ENCODE measurements at regions not wholly inside any gene's neighbourhood (a gene's known extent, or its start where the extent isn't known, plus 50 kb on each side); places are given as distances from the start of the nearest gene placed in this dataset.

DNA sequence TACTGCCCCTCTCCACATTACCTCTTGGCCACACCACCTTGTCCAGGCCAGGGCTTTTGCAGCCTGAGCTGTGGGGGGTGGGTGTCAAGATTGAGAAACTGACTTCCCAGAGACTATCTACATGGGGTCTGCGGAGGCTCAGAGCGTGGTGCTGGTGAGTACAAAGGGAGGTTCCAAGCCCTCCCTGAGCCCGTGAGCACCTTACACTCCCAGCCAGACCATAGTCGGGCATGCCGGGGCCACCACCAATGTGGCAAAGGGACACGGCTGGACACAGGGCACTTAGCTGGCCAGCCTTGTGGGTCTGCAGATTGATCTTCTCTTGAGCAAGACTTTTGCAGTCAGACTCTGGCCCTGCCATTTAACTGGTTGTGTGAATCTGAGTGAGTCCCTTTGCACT lies 74.1 kb upstream of the GATA2 start:
- H3K9me3 ChIP-seq (ENCODE audit: insufficient read depth, low read length, severe bottlenecking) = no peaks in the 10 kb centered on the region
- no peak overlapping the region for H2AFZ ChIP-seq (ENCODE audit: low read depth, low read length)
- H3K9ac ChIP-seq (ENCODE audit: low read depth, low read length) = no peak overlapping the region
- no peak for ATAC-seq (ENCODE audit: insufficient read depth, low read depth)
- no peaks in the 10 kb centered on the region for H3K36me3 ChIP-seq (ENCODE audit: insufficient read depth, low read length)
- no peaks in the 10 kb centered on the region for H3K79me2 ChIP-seq (ENCODE audit: insufficient read depth, low read length)
- no peak overlapping the region for H3K4me3 ChIP-seq (ENCODE audit: low read depth in 1 of 2, low read length in 2 of 2)
- H4K20me1 ChIP-seq (ENCODE audit: insufficient read depth, low read length) = no peaks in the 10 kb centered on the region
- no peaks in the 10 kb centered on the region for H3K4me1 ChIP-seq (ENCODE audit: insufficient read depth, low read length)
- no peak overlapping the region for H3K27ac ChIP-seq (ENCODE audit: low read length)
- H3K4me2 ChIP-seq (ENCODE audit: insufficient read depth, low read length) = no peak overlapping the region
- no peak for DNase-seq
- TF ChIP-seq EZH2 (IDR thresholded peaks at IDR 0.05; ENCODE audit: borderline replicate concordance, low read depth, low read length, severe bottlenecking) (no peak), CTCF (IDR thresholded peaks at IDR 0.05; ENCODE audit: borderline replicate concordance, extremely low read depth, low read length, poor library complexity, severe bottlenecking) (no peak)
- peaks cover 9% of the 10 kb centered on the region for H3K27me3 ChIP-seq (ENCODE audit: insufficient read depth, low read length, poor library complexity)

GRCh38 chr3:128563439-128563838 lies 70.4 kb upstream of the GATA2 start:
- Histone ChIP-seq H3K4me2 (ENCODE audit: insufficient read depth, low read length) (no peak overlapping the region), H3K9me3 (ENCODE audit: insufficient read depth, low read length, severe bottlenecking) (no peaks in the 10 kb centered on the region), H3K36me3 (ENCODE audit: insufficient read depth, low read length) (no peaks in the 10 kb centered on the region), H3K9ac (ENCODE audit: low read depth, low read length) (no peak overlapping the region), H2AFZ (ENCODE audit: low read depth, low read length) (no peak overlapping the region), H3K4me1 (ENCODE audit: insufficient read depth, low read length) (no peaks in the 10 kb centered on the region), H3K27me3 (ENCODE audit: insufficient read depth, low read length, poor library complexity) (peaks cover 5% of the 10 kb centered on the region), H3K4me3 (ENCODE audit: low read depth in 1 of 2, low read length in 2 of 2) (no peak overlapping the region), H3K79me2 (ENCODE audit: insufficient read depth, low read length) (no peaks in the 10 kb centered on the region), H3K27ac (ENCODE audit: low read length) (no peak overlapping the region), H4K20me1 (ENCODE audit: insufficient read depth, low read length) (no peaks in the 10 kb centered on the region)
- TF ChIP-seq EZH2 (IDR thresholded peaks at IDR 0.05; ENCODE audit: borderline replicate concordance, low read depth, low read length, severe bottlenecking) = no peak
- no peak for TF ChIP-seq CTCF (IDR thresholded peaks at IDR 0.05; ENCODE audit: borderline replicate concordance, extremely low read depth, low read length, poor library complexity, severe bottlenecking)
- DNase-seq (no peak), ATAC-seq (ENCODE audit: insufficient read depth, low read depth) (no peak)

GRCh38 chr3:128561504-128561903 lies 68.5 kb upstream of the GATA2 start:
- Histone ChIP-seq H3K4me2 (ENCODE audit: insufficient read depth, low read length) (no peak overlapping the region), H3K9me3 (ENCODE audit: insufficient read depth, low read length, severe bottlenecking) (no peaks in the 10 kb centered on the region), H3K27me3 (ENCODE audit: insufficient read depth, low read length, poor library complexity) (peaks cover 5% of the 10 kb centered on the region), H3K9ac (ENCODE audit: low read depth, low read length) (no peak overlapping the region), H4K20me1 (ENCODE audit: insufficient read depth, low read length) (0 out of 2 replicates have a peak, but pooled peaks cover under 1% of the 10 kb centered on the region), H3K4me1 (ENCODE audit: insufficient read depth, low read length) (no peaks in the 10 kb centered on the region), H2AFZ (ENCODE audit: low read depth, low read length) (no peak overlapping the region), H3K27ac (ENCODE audit: low read length) (no peak overlapping the region), H3K79me2 (ENCODE audit: insufficient read depth, low read length) (no peaks in the 10 kb centered on the region), H3K36me3 (ENCODE audit: insufficient read depth, low read length) (no peaks in the 10 kb centered on the region), H3K4me3 (ENCODE audit: low read depth in 1 of 2, low read length in 2 of 2) (no peak overlapping the region)
- ATAC-seq (ENCODE audit: insufficient read depth, low read depth) (no peak), DNase-seq (no peak)
- TF ChIP-seq CTCF (IDR thresholded peaks at IDR 0.05; ENCODE audit: borderline replicate concordance, extremely low read depth, low read length, poor library complexity, severe bottlenecking) (no peak), EZH2 (IDR thresholded peaks at IDR 0.05; ENCODE audit: borderline replicate concordance, low read depth, low read length, severe bottlenecking) (no peak)

DNA sequence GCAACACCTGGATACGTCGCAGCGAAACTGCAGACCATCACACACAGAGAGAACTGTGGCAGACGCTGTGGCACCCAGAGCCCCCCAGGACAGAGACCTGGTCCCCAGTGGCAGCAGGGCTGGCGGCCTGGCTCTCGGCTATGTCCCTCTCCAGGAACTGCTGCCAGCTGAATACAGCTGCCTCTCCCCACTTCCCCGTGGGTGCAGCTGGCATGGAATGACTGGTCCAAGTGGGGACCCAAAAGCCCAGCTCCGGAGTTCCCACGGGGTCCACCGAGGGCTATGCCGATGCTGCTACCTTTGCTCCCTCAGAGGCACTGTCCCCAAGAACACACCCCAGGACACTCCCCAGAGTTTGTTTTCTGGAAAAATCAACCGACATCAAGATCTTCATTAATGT lies 67.8 kb upstream of the GATA2 start:
- H2AFZ ChIP-seq (ENCODE audit: low read depth, low read length) = no peak overlapping the region
- 0 out of 2 replicates have a peak, but pooled peaks cover 3% of the 10 kb centered on the region for H4K20me1 ChIP-seq (ENCODE audit: insufficient read depth, low read length)
- DNase-seq (no peak), ATAC-seq (ENCODE audit: insufficient read depth, low read depth) (no peak)
- H3K79me2 ChIP-seq (ENCODE audit: insufficient read depth, low read length) = no peaks in the 10 kb centered on the region
- no peaks in the 10 kb centered on the region for H3K36me3 ChIP-seq (ENCODE audit: insufficient read depth, low read length)
- no peaks in the 10 kb centered on the region for H3K9me3 ChIP-seq (ENCODE audit: insufficient read depth, low read length, severe bottlenecking)
- no peak for TF ChIP-seq CTCF (IDR thresholded peaks at IDR 0.05; ENCODE audit: borderline replicate concordance, extremely low read depth, low read length, poor library complexity, severe bottlenecking)
- no peak for TF ChIP-seq EZH2 (IDR thresholded peaks at IDR 0.05; ENCODE audit: borderline replicate concordance, low read depth, low read length, severe bottlenecking)
- H3K27ac ChIP-seq (ENCODE audit: low read length) = no peak overlapping the region
- H3K27me3 ChIP-seq (ENCODE audit: insufficient read depth, low read length, poor library complexity) = peaks cover 5% of the 10 kb centered on the region
- H3K4me3 ChIP-seq (ENCODE audit: low read depth in 1 of 2, low read length in 2 of 2) = no peak overlapping the region
- no peak overlapping the region for H3K4me2 ChIP-seq (ENCODE audit: insufficient read depth, low read length)
- no peak overlapping the region for H3K9ac ChIP-seq (ENCODE audit: low read depth, low read length)
- H3K4me1 ChIP-seq (ENCODE audit: insufficient read depth, low read length) = no peaks in the 10 kb centered on the region
